ENCODE measurements at regions not wholly inside any gene's neighbourhood (a gene's known extent, or its start where the extent isn't known, plus 50 kb on each side); places are given as distances from the start of the nearest gene placed in this dataset.

DNA sequence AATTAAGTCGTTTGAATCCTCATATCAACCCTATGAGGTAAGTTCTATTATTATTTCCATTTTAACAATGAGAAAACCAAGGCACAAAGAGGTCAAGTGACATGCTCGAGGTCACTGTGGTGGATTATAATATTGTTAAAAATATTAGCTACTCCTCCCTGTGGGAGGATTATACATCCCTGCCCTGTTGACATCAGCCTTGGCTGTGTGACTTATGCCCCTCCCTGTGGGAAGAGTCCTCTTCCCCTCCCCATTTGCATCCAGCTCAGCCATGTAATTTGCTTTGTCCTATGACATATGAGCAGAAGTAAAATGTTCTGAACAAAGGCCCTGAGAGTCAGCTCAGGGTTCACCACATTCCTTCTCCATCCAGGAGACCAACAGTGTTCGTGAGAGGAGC is 152.7 kb upstream of the ZIC3 start:
- no peak for DNase-seq (ENCODE audit: extremely low spot score)
- TF ChIP-seq EP300 (IDR thresholded peaks at IDR 0.05) (no peak), POLR2A (IDR thresholded peaks at IDR 0.05; ENCODE audit: low read depth) (no peak), POLR2AphosphoS5 (IDR thresholded peaks at IDR 0.05) (no peak)
- TF ChIP-seq, protein P1, sequence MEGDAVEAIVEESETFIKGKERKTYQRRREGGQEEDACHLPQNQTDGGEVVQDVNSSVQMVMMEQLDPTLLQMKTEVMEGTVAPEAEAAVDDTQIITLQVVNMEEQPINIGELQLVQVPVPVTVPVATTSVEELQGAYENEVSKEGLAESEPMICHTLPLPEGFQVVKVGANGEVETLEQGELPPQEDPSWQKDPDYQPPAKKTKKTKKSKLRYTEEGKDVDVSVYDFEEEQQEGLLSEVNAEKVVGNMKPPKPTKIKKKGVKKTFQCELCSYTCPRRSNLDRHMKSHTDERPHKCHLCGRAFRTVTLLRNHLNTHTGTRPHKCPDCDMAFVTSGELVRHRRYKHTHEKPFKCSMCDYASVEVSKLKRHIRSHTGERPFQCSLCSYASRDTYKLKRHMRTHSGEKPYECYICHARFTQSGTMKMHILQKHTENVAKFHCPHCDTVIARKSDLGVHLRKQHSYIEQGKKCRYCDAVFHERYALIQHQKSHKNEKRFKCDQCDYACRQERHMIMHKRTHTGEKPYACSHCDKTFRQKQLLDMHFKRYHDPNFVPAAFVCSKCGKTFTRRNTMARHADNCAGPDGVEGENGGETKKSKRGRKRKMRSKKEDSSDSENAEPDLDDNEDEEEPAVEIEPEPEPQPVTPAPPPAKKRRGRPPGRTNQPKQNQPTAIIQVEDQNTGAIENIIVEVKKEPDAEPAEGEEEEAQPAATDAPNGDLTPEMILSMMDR (IDR thresholded peaks at IDR 0.05): no peak
- no peaks in the 10 kb centered on the region for H3K36me3 ChIP-seq
- H3K9me3 ChIP-seq: no peaks in the 10 kb centered on the region
- no peak overlapping the region for H3K27ac ChIP-seq (replicated peaks in 1 of 4)
- 53% methylated on average over 3 of the region's 3 CpGs for WGBS
- H3K4me1 ChIP-seq: no peaks in the 10 kb centered on the region
- H3K27me3 ChIP-seq: no peaks in the 10 kb centered on the region
- intact Hi-C loops (cut with DNase I): no loop called here
- H3K4me3 ChIP-seq: no peak overlapping the region

DNA sequence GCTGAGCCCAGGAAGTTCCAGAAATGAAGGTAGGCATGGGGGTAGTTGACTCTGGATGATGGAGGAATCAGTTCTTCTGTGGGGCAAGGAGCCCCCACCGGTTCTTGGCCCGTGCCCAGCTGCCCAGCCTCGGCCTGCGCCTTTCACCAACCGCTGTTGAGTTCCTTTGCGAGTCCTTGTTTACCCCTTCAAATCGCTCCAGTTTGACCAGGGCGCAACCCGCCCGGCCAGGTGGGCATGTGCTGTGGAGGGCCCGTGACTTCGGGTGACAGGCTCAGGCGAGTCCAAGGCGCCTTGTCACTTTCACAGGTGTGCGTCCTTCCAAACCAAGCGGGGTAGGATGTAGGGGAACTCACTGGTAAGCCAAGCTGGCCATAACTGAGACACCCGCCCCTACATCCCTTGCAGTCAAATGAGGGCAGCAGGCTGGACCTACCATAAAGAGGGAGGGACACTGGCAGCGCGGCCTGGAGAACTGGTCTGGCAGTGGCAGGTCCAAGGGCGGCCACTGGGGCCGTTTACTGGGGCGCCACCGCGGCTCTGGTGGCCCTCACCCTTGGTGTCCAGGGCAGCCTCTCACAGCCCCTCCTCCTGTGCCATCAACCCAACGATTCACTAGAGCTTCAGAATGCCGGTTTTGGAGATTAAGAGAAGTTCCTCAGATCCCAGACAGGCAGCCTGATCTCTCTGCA is 160.3 kb upstream of the ZIC3 start:
- Histone ChIP-seq H3K4me1 (no peaks in the 10 kb centered on the region), H3K4me3 (no peak overlapping the region), H3K36me3 (no peaks in the 10 kb centered on the region), H3K9me3 (no peaks in the 10 kb centered on the region), H3K27me3 (no peaks in the 10 kb centered on the region), H3K27ac (replicated peaks in 1 of 4) (no peak overlapping the region)
- DNase-seq (ENCODE audit: extremely low spot score): no peak
- 80% methylated on average over 21 of the region's 26 CpGs for WGBS
- intact Hi-C loops (cut with DNase I): no loop called here
- TF ChIP-seq POLR2AphosphoS5 (IDR thresholded peaks at IDR 0.05) (no peak), EP300 (IDR thresholded peaks at IDR 0.05) (no peak), POLR2A (IDR thresholded peaks at IDR 0.05; ENCODE audit: low read depth) (no peak)
- TF ChIP-seq, protein P1 (IDR thresholded peaks at IDR 0.05): no peak

- Histone ChIP-seq H3K36me3 (no peaks in the 10 kb centered on the region), H3K27ac (replicated peaks in 1 of 4) (no peak overlapping the region)
- 64% methylated on average over 4 of the region's 4 CpGs for WGBS
These were observed 164.8 kb upstream of the ZIC3 start for GRCh38 chrX:137401092-137401491.

GRCh38 chrX:137387646-137388045 is 178.3 kb upstream of the ZIC3 start:
- Histone ChIP-seq H3K27ac (replicated peaks in 1 of 4) (no peak overlapping the region), H3K27me3 (no peaks in the 10 kb centered on the region), H3K9me3 (peaks cover 0 to 5% (median 0%) of the 10 kb centered on the region in 4 donors), H3K36me3 (no peaks in the 10 kb centered on the region), H3K4me3 (no peak overlapping the region), H3K4me1 (no peaks in the 10 kb centered on the region)
- TF ChIP-seq POLR2A (IDR thresholded peaks at IDR 0.05; ENCODE audit: low read depth) (no peak), POLR2AphosphoS5 (IDR thresholded peaks at IDR 0.05) (no peak), EP300 (IDR thresholded peaks at IDR 0.05) (no peak)
- TF ChIP-seq, protein P1 (IDR thresholded peaks at IDR 0.05): no peak
- WGBS: 72% methylated on average over 2 of the region's 2 CpGs
- intact Hi-C loops (cut with DNase I): no loop called here
- no peak for DNase-seq (ENCODE audit: extremely low spot score)

More at GRCh38 chrX:137401092-137401491, 164.8 kb upstream of the ZIC3 start:
- Histone ChIP-seq H3K9me3 (no peaks in the 10 kb centered on the region), H3K4me1 (no peaks in the 10 kb centered on the region), H3K4me3 (no peak overlapping the region), H3K27me3 (no peaks in the 10 kb centered on the region)
- TF ChIP-seq, protein P1 (IDR thresholded peaks at IDR 0.05): no peak
- TF ChIP-seq POLR2A (IDR thresholded peaks at IDR 0.05; ENCODE audit: low read depth) (no peak), EP300 (IDR thresholded peaks at IDR 0.05) (no peak), POLR2AphosphoS5 (IDR thresholded peaks at IDR 0.05) (no peak)
- no peak for DNase-seq (ENCODE audit: extremely low spot score)
- intact Hi-C loops (cut with DNase I): no loop called here
